ENCODE measurements at regions not wholly inside any gene's neighbourhood (a gene's known extent, or its start where the extent isn't known, plus 50 kb on each side); places are given as distances from the start of the nearest gene placed in this dataset.

- no peak for TF ChIP-seq POLR2A (IDR thresholded peaks at IDR 0.05)
- TF ChIP-seq, protein P1, sequence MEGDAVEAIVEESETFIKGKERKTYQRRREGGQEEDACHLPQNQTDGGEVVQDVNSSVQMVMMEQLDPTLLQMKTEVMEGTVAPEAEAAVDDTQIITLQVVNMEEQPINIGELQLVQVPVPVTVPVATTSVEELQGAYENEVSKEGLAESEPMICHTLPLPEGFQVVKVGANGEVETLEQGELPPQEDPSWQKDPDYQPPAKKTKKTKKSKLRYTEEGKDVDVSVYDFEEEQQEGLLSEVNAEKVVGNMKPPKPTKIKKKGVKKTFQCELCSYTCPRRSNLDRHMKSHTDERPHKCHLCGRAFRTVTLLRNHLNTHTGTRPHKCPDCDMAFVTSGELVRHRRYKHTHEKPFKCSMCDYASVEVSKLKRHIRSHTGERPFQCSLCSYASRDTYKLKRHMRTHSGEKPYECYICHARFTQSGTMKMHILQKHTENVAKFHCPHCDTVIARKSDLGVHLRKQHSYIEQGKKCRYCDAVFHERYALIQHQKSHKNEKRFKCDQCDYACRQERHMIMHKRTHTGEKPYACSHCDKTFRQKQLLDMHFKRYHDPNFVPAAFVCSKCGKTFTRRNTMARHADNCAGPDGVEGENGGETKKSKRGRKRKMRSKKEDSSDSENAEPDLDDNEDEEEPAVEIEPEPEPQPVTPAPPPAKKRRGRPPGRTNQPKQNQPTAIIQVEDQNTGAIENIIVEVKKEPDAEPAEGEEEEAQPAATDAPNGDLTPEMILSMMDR (IDR thresholded peaks at IDR 0.05) = no peak
- TF ChIP-seq POLR2AphosphoS5 (IDR thresholded peaks at IDR 0.05; ENCODE audit: insufficient read depth in 1 of 2, low read depth in 1 of 2) = no peak
Measured at GRCh38 chr13:32925506-32925905, 90.7 kb upstream of the KL start.
